WTC11 (cell line): ENCODE measurements at regions not wholly inside any gene's neighbourhood (a gene's known extent, or its start where the extent isn't known, plus 50 kb on each side); places are given as distances from the start of the nearest gene placed in this dataset.

Experiments
- CTCF ChIP-seq: fragments of 200-600 bp; IDR thresholded peaks from 2 replicates; pipeline ENCODE4 v1.8.0; 2022; ENCODE audit warnings: antibody characterized with exemption
- E2F1 ChIP-seq: sonication (generic); formaldehyde crosslinking; IDR thresholded peaks from 2 replicates; pipeline ENCODE4 v1.8.0; 2022; ENCODE audit warnings: mild to moderate bottlenecking, missing genetic modification reagents
- FOXJ3 ChIP-seq: sonication (generic); formaldehyde crosslinking; IDR thresholded peaks from 2 replicates; pipeline ENCODE4 v1.9.0; 2021; ENCODE audit warnings: missing genetic modification reagents, mild to moderate bottlenecking, borderline replicate concordance
- HMGXB4 ChIP-seq: sonication (generic); formaldehyde crosslinking; IDR thresholded peaks from 2 replicates; pipeline ENCODE4 v1.8.1; 2023; ENCODE audit warnings: mild to moderate bottlenecking, moderate library complexity, missing genetic modification reagents
- SOX15 ChIP-seq: fragments of 250-450 bp; sonication (Bioruptor Pico); IDR thresholded peaks from 2 replicates; pipeline ENCODE4 v1.9.0; 2021; ENCODE audit warnings: mild to moderate bottlenecking
- TP53 ChIP-seq: sonication (generic); formaldehyde crosslinking; IDR thresholded peaks from 2 replicates; pipeline ENCODE4 v1.8.1; 2023; ENCODE audit warnings: mild to moderate bottlenecking, missing genetic modification reagents
- ZBTB43 ChIP-seq: sonication (generic); formaldehyde crosslinking; IDR thresholded peaks from 2 replicates; pipeline ENCODE4 v1.8.1; 2023; ENCODE audit warnings: mild to moderate bottlenecking, missing genetic modification reagents

- TF ChIP-seq FOXJ3 (CRISPR knock-in tag): no peak
- no peak for TF ChIP-seq HMGXB4 (CRISPR knock-in tag)
- TF ChIP-seq E2F1 (CRISPR knock-in tag): no peak
- no peak for TF ChIP-seq CTCF
- TF ChIP-seq TP53 (CRISPR knock-in tag): no peak
- no peak for TF ChIP-seq ZBTB43 (CRISPR knock-in tag)
- no peak for TF ChIP-seq SOX15 (CRISPR knock-in tag)
Measured at GRCh38 chr18:77560341-77560992, 310.8 kb downstream of the GALR1 start.
